ENCODE measurements at regions not wholly inside any gene's neighbourhood (a gene's known extent, or its start where the extent isn't known, plus 50 kb on each side); places are given as distances from the start of the nearest gene placed in this dataset.

DNA sequence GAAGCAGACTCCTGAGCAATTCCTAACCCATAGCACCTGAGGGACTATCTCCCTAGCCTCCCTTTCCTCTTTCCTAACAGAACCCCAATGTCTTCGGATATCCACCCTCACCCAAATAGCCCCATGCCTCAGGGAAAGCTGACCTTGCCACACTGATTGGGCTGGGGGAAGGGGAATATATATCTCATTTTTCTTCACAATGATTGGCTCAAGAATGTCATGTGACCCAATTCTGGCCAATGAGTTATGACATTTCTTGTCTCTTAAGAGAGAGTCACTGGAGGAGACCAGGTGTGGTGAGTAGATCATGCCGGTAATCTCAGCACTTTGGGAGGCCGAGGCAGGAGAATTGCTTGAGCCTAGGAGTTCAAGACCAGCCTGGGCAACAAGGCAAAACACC, 71.9 kb upstream of the NLK start:
- CTCF ChIA-PET = interaction anchor here (0.7 kb wide), 1 partner anchor 9 kb away, joined by 3 read pairs; no protein-coding TSS in a partner anchor
- POLR2A ChIA-PET = no interaction called here
- no peak for ATAC-seq

GRCh38 chr17:27973258-27974044, 69.0 kb upstream of the NLK start:
- Histone ChIP-seq H3K4me2 (ENCODE audit: low read length) (no peak overlapping the region), H3K9me2 (ENCODE audit: insufficient read depth) (no peaks in the 10 kb centered on the region), H3K27me3 (ENCODE audit: insufficient read depth, low read length) (no peaks in the 10 kb centered on the region), H3K9me3 (ENCODE audit: control insufficient read depth in 1 of 2, insufficient read depth in 1 of 2, low read depth in 1 of 2, low read length in 2 of 2) (no peaks in the 10 kb centered on the region), H3K4me1 (ENCODE audit: control insufficient read depth in 1 of 2, insufficient read depth in 2 of 2, low read length in 2 of 2) (no peaks in the 10 kb centered on the region), H2AFZ (ENCODE audit: low read depth, low read length, poor library complexity, severe bottlenecking) (no peak overlapping the region), H3K27ac (ENCODE audit: low read depth, low read length) (no peak overlapping the region), H3K9ac (ENCODE audit: low read length) (no peak overlapping the region), H3K36me3 (ENCODE audit: control insufficient read depth in 1 of 2, insufficient read depth in 2 of 2, low read length in 2 of 2) (no peaks in the 10 kb centered on the region), H3K4me3 (replicated peaks in 1 of 2; ENCODE audit: low read depth in 1 of 2, low read length in 2 of 2) (no peak overlapping the region), H3K79me2 (ENCODE audit: insufficient read depth, low read length) (no peaks in the 10 kb centered on the region), H4K20me1 (ENCODE audit: insufficient read depth) (no peaks in the 10 kb centered on the region)
- ChIA-PET CTCF (interaction anchor here (0.8 kb wide), 1 partner anchor 80 kb away, joined by 3 read pairs; no protein-coding TSS in a partner anchor), RAD21 (ENCODE audit: low non-redundant PET in 1 of 2, low total read pairs in 2 of 2, uncharacterized antibody in 2 of 2, unreplicated experiment in 2 of 2) (no interaction called here), POLR2A (no interaction called here)
- DNase-seq (ENCODE audit: low read depth, low spot score) = no peak
- ATAC-seq = no peak
- TF ChIP-seq, protein P1, sequence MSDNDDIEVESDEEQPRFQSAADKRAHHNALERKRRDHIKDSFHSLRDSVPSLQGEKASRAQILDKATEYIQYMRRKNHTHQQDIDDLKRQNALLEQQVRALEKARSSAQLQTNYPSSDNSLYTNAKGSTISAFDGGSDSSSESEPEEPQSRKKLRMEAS (IDR thresholded peaks at IDR 0.05) = no peak
- no peak for TF ChIP-seq POLR2AphosphoS5 (IDR thresholded peaks at IDR 0.05; ENCODE audit: low read depth, low read length)
- TF ChIP-seq EZH2 (IDR thresholded peaks at IDR 0.05) = no peak
- no peak for TF ChIP-seq SIN3A (IDR thresholded peaks at IDR 0.05; ENCODE audit: low read depth)
- TF ChIP-seq ZFX (IDR thresholded peaks at IDR 0.05) = no peak
- no peak for TF ChIP-seq EGR1 (IDR thresholded peaks at IDR 0.05; ENCODE audit: low read depth)
- TF ChIP-seq, protein P2, sequence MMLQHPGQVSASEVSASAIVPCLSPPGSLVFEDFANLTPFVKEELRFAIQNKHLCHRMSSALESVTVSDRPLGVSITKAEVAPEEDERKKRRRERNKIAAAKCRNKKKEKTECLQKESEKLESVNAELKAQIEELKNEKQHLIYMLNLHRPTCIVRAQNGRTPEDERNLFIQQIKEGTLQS (IDR thresholded peaks at IDR 0.05) = no peak
- no peak for TF ChIP-seq ELF1 (IDR thresholded peaks at IDR 0.05; ENCODE audit: borderline replicate concordance, low read depth)
- BruUV-seq (replicated peaks) = no TSS peak
- intact Hi-C loops (cut with micrococcal nuclease) = no loop called here

More for the DNA sequence above, 71.9 kb upstream of the NLK start:
- Histone ChIP-seq H4K20me1 (ENCODE audit: insufficient read depth) (no peaks in the 10 kb centered on the region), H3K4me3 (replicated peaks in 1 of 2; ENCODE audit: low read depth in 1 of 2, low read length in 2 of 2) (no peak overlapping the region), H2AFZ (ENCODE audit: low read depth, low read length, poor library complexity, severe bottlenecking) (no peak overlapping the region), H3K36me3 (ENCODE audit: control insufficient read depth in 1 of 2, insufficient read depth in 2 of 2, low read length in 2 of 2) (no peaks in the 10 kb centered on the region), H3K9me3 (ENCODE audit: control insufficient read depth in 1 of 2, insufficient read depth in 1 of 2, low read depth in 1 of 2, low read length in 2 of 2) (no peaks in the 10 kb centered on the region), H3K4me2 (ENCODE audit: low read length) (no peak overlapping the region), H3K9me2 (ENCODE audit: insufficient read depth) (no peaks in the 10 kb centered on the region), H3K79me2 (ENCODE audit: insufficient read depth, low read length) (no peaks in the 10 kb centered on the region), H3K4me1 (ENCODE audit: control insufficient read depth in 1 of 2, insufficient read depth in 2 of 2, low read length in 2 of 2) (no peaks in the 10 kb centered on the region), H3K27ac (ENCODE audit: low read depth, low read length) (no peak overlapping the region), H3K9ac (ENCODE audit: low read length) (no peak overlapping the region), H3K27me3 (ENCODE audit: insufficient read depth, low read length) (no peaks in the 10 kb centered on the region)
- TF ChIP-seq EZH2 (IDR thresholded peaks at IDR 0.05) (no peak), ZFX (IDR thresholded peaks at IDR 0.05) (no peak), CEBPB (IDR thresholded peaks at IDR 0.05; ENCODE audit: low read depth) (no peak), RAD21 (IDR thresholded peaks at IDR 0.05; ENCODE audit: low read depth) (no peak), EZH2phosphoT487 (IDR thresholded peaks at IDR 0.05; ENCODE audit: borderline replicate concordance) (no peak), POLR2A (IDR thresholded peaks at IDR 0.05; ENCODE audit: borderline replicate concordance, extremely low read depth, insufficient read depth, insufficient read length) (no peak), TCF7L2 (IDR thresholded peaks at IDR 0.05; ENCODE audit: borderline replicate concordance, extremely low read depth, insufficient read depth, insufficient read length) (no peak), ZNF274 (IDR thresholded peaks at IDR 0.05; ENCODE audit: low read depth, low read length) (no peak), FOSL1 (IDR thresholded peaks at IDR 0.05; ENCODE audit: low read depth) (no peak), POLR2AphosphoS5 (IDR thresholded peaks at IDR 0.05; ENCODE audit: low read depth, low read length) (no peak), CBX3 (IDR thresholded peaks at IDR 0.05; ENCODE audit: low read depth) (no peak)
- TF ChIP-seq, protein P1 (IDR thresholded peaks at IDR 0.05) = no peak
- RAD21 ChIA-PET (ENCODE audit: low non-redundant PET in 1 of 2, low total read pairs in 2 of 2, uncharacterized antibody in 2 of 2, unreplicated experiment in 2 of 2) = no interaction called here
- DNase-seq (ENCODE audit: low read depth, low spot score) = no peak
- BruUV-seq (replicated peaks) = no TSS peak
- intact Hi-C loops (cut with micrococcal nuclease) = no loop called here
